Activated CD4-positive, alpha-beta T cell treated with anti-CD3 and anti-CD28 coated beads for 48 hours (primary cell): ENCODE measurements at regions not wholly inside any gene's neighbourhood (a gene's known extent, or its start where the extent isn't known, plus 50 kb on each side); places are given as distances from the start of the nearest gene placed in this dataset.
"Not testable (repeated sequence)": the region's sequence is repeated elsewhere in the genome, so short reads cannot be mapped to it uniquely, and the experiment has no call there.

Source experiments
- DNase-seq: peaks from one replicate; pipeline ENCODE4 v3.0.0-alpha.2; 2020

DNA sequence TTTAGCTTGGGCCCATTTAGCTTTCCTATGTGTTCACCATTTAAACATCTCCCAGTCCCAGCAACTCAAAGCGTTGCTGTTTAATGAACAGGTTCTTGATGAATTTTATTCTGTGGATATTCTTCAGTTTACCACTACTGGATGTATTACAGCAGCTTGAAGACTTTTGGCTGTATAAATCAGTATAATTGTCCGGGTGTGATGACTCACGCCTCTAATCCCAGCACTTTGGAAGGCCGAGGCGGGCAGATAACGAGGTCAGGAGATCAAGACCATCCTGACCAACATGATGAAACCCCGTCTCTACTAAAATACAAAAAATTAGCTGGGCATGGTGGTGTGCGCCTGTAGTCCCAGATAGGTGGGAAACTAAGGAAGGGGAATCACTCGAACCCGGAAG lies 1286.7 kb upstream of the EYS start:
- DNase-seq, result not testable (repeated sequence)

DNA sequence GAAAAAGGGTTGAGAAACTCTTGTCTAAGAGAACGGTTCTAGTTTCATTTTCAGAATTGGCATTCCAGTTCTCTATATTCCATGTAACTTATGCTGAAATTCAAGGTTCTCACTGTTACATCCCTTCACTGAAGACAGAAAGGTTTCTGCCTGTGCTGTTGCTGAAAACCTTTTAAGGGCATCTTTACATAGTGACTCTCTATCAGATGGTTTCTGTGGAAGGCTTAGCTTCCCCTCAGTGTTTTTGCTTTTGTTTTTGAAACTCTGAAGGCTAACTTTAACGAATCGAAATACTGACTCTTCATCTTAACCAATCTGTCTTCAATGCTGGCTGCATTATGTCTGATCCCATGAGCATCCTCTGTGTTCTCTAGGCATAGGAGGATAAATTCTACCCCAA lies 1286.2 kb upstream of the EYS start:
- no peak for DNase-seq

- DNase-seq, result no peak
These were observed 1285.6 kb upstream of the EYS start for GRCh38 chr6:66992660-66993059.

GRCh38 chr6:66986940-66987339 lies 1279.9 kb upstream of the EYS start:
- DNase-seq, result no peak

DNA sequence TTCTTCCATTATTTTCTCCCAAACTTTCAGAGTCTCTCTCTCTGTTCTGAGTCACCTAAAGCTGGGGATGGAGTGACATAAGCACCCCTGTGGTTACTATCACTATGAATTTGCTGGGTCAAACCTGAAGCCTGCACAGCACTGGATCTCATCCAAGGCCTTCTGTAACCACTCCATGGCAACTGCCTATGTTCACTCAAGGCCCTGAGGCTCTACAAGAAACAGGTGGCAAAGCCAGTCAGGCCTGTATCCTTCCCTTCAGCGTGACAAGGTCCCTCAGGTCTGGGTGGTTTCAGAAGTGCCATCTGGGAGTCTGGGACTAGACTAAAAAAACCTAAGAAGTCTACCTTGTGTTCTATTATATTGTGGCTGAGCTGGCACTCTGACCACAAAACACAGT lies 1278.8 kb upstream of the EYS start:
- no peak for DNase-seq

GRCh38 chr6:66970373-66970772 lies 1263.3 kb upstream of the EYS start:
- DNase-seq, result no peak

GRCh38 chr6:66965227-66965626 lies 1258.2 kb upstream of the EYS start:
- DNase-seq, result no peak

- no peak for DNase-seq
These were observed 1257.2 kb upstream of the EYS start for GRCh38 chr6:66964216-66964615.

DNA sequence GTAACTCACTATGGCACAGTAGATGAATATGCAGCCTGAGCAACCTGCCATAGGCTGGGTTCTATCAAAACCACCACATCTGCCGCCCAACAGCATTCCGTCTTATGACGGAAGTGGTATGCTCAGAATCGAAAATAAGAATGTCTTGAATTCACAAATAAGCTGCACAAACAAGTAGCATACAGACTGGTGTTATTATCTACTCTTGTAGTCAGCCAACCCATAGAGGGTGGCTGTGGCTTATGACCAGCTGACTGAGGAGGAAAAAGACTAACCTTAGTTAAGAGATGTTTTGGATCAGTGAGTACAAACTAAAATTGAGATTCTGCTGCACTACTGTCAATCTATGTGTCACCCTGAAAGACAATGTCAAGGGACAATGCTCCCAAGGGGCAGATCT lies 1255.1 kb upstream of the EYS start:
- no peak for DNase-seq

DNA sequence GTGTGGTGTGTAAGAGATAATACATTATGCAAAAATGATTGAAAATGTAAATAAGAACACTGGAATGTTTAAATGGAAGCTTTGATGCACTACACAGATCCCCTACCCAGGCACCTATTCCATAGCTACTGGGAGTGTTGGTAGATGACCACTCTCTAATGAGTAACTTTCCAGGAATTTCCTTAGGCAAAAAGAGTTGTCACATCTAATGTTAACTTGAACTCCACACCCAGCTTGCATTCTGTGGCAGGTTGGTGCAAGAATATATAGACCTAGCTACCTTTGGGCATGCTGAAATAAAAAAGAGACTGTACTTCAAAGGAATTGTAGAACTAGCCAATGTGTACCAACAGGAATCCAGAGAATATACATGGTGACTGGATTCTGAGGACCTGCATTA lies 1254.2 kb upstream of the EYS start:
- DNase-seq, result no peak

DNA sequence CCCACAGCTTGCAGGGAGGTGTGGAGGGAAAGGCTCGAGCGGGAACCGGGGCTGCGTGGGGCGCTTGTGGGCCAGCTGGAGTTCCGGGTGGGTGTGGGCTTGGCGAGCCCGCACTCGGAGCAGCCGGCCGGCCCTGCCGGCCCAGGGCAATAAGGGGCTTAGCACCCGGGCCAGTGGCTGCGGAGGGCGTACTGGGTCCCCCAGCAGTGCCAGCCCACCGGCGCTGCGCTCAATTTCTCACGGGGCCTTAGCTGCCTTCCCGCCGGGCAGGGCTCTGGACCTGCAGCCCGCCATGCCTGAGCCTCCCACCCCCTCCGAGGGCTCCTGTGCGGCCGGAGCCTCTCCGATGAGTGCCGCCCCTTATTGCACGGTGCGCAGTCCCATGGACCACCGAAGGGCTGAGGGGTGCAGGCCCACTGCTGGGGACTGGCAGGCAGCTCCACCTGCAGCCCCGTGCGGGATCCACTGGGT lies 1242.2 kb upstream of the EYS start:
- DNase-seq, result no peak

- no peak for DNase-seq
These were observed 1241.1 kb upstream of the EYS start for GRCh38 chr6:66948106-66948505.

DNA sequence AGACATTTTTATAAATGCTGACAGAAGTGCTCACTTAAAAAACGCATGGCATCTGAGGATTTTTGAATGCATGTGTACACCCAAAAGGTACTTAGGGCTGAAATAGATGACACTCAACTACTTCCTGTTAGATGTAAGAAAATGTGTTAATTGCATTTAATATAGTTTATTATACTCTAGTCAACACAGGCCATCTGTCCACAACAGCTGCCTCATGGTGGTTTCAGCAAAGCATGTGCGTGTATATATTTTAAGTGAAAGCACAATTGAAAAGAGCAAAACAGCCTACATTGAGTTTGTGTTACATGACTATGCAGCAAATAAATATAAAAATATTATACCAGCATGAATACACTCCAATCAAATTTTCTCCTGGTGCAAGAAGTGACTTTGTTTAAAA lies 1233.0 kb upstream of the EYS start:
- no peak for DNase-seq

DNA sequence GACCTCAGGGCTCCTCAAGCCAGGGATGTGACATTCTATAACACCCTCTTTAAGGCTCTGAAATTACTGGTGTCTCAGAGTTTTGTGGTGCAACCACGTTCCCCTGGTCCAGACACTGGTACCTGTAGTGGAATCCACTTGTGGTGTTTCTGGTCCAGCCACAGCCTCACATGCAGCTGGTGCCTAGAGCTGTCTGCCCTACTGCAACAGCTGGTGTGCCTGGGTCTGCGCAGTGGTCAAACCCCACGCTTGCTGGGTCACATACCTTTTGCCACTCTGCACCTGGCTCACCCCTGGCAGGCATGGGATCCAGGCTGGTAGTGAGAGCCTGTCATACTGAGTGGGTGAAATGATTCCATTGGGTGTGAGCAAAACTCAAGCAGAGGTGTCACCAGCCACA lies 1230.2 kb upstream of the EYS start:
- no peak for DNase-seq

GRCh38 chr6:66935612-66936011 lies 1228.6 kb upstream of the EYS start:
- DNase-seq, result no peak

- no peak for DNase-seq
These were observed 1224.8 kb upstream of the EYS start for GRCh38 chr6:66931787-66932186.

DNA sequence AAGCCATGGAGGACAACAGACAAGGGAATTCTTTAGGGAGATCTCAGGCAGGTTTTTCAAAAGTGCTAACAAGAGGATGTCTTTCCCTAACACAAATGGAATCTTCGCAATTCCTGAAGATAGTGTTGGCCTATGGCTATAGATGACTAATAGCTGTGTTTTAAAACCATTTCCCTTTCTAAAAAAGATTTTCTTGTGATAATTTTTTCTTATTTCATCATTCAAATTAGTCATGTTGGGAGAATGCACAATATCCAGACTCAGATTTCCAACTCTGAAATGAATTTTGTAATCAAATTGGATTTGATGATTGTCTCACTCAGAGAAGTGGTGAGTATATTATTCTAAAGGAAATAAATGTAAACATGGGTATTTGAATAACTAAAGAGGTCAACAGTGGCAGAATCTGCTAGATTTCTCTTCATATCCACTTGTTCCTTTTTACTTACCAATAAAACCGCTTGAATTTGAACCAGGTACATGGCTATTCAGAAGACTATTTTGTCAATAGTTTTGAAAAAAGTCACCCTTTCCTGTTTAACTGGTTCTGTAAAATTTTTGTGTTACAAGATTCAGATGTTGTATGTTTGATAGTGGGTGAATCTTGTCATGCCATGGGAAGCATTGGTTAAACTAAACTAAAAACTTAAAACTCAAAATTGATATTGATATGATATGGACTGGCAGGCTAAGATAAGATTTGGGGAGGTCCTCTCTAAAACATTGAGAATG lies 1223.7 kb upstream of the EYS start:
- DNase-seq, result no peak

- DNase-seq, result no peak
These were observed 1219.0 kb upstream of the EYS start for GRCh38 chr6:66926060-66926459.

- DNase-seq, result no peak
These were observed 1206.6 kb upstream of the EYS start for GRCh38 chr6:66913657-66914056.

GRCh38 chr6:66902457-66902856 lies 1195.4 kb upstream of the EYS start:
- DNase-seq, result no peak

- no peak for DNase-seq
These were observed 1193.4 kb upstream of the EYS start for GRCh38 chr6:66900133-66901083.

DNA sequence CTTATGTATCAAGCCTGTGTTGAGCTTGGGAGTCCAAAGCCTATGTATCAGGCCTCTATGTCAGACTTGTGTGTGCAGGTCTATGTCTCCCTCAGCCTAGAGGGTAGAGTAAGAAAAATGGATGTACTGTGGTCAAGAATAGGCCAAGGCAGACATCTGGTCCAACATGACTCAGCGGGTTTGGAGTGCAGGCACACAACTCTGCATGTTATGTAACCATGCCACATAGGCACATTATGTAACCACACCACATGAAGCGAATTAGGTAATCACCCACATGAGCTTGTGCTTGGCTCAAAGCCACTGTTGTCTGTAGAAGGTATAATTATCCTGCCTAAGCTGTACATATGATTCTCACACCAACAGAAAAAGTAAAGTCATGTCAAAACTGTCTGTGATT lies 1190.5 kb upstream of the EYS start:
- no peak for DNase-seq

DNA sequence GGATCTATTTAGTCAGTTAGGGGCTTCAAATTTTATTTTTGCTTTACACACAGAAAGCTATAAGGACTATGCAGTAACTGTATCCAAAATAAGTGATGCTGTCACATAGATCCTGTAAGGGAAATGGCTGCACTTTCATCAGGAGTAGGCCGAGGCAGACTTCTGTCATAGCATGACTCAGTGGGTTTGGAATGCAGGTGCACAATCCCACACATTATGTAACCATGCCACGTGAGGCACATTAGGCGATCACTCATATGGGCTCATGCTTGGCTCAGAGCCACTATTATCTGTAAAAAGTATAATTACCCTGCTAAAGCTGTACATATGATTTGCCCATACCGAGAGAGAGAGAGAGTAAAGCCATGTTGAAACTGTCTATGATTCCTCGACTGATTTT lies 1189.4 kb upstream of the EYS start:
- no peak for DNase-seq

GRCh38 chr6:66883453-66883852 lies 1176.4 kb upstream of the EYS start:
- DNase-seq, result no peak
